Stimulated activated CD8-positive, alpha-beta memory T cell treated with anti-CD3 and anti-CD28 coated beads, Interleukin-4, amount 100 ng/mL, for 24 hours (primary cell): ENCODE measurements at regions not wholly inside any gene's neighbourhood (a gene's known extent, or its start where the extent isn't known, plus 50 kb on each side); places are given as distances from the start of the nearest gene placed in this dataset.

Experiments used
- DNase-seq: peaks from one replicate; pipeline ENCODE4 v3.0.0-alpha.2; 2020; ENCODE audit warnings: low read depth

DNA sequence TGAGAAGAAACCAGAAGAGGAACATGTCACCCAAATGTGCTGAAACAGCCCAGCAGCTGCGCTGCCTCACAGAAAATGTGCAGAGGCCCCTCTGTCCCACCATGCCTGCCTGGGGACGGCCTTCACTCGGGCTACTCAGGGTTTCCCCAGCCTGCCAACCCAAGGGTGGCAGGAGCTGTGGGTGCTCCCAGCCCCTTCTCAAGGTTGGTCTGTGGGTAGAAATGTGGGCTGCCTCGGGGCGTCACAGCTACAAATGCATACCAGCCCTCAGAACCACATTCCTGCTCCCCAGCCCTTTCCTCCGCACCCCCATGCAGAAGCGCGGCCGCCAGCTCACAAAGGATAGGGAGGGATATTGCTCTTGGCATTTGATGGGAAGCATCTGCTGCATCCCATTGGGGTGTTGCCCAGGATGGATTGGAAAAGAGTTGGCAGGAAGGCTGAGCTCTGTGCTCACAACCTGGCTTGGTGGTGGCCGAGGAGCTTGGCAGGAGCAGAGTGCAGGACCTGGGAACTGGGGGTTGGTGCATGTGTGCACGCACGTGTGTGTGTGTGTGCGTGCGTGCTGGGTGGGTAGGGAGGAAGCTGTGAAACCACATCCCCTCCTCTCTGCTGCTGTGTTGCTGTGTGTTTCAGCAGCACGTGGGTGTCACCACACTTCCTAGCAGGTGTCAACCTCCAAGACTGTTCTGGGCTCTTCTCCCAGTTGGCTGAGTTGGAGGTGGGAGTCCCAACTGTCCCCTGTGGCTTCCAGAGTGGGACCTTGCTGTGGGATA, 304.4 kb downstream of the SEC14L1 start:
- peak; percentile 70 for DNase-seq

DNA sequence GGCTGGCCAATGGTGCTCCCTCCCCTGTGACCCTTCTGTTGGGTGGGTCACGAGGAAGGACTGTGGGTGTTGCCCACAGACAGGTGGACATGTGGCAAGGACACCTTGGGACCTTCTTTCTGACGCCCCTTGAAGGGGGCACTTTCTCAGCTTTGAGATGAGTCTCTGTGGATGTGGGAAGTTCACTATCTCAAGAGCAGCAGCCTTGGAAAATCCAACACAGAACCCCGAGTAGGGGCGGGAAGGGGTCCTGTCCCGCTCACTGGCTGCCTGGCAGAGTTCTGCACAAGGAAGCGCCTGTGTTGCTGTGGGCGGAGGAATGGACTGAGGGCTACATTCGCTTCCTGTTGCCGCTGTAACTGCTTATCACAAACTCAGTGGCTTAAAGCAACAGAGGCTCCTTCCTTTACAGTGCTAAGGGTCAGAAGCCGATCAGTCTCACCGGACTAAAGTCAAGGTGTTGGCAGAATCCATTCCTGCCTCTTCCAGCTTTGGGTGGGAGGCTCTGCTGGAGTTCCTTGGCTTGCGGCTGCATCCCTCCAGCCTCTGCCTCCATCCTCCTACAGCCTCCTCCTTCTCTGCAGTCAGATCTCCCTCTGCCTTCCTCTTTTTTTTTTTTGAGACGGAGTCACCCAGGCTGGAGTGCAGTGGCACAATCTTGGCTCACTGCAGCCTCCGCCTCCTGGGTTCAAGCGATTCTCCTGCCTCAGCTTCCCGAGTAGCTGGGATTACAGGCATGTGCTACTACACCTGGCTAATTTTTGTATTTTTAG, 305.2 kb downstream of the SEC14L1 start:
- peak; percentile 51 for DNase-seq

DNA sequence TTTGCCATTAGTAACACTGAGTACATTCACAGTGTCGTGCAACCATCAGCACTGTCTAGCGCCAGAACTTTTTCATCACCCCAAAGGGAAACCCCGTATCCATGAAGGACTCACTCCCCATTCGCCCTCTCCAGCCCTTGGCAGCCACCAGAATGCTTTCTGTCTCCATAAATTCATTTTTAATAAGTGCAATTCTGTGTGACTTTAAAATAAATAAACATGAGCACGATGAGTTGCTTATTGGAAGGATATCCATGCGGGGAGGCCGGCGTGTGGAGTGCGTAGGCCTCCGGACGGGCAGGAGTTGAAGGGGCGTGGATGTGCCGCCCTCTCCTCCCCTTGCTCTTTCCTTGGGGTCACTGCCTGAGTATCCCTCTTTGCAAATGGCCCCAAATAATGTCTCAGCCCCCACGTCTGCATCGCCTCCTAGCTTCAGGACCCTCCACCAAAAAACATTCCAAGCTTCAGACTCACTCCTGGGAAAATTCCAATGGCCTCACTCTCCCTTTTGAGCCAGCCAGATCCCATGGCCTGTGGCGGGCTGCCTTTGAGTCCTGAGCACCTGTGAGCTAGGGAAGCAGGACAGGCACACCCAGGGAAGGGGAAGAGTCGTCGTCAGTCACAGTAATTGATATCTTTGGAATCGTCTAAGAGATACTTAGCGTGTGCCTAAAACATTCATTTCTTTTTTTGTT, 306.3 kb downstream of the SEC14L1 start:
- no peak for DNase-seq

DNA sequence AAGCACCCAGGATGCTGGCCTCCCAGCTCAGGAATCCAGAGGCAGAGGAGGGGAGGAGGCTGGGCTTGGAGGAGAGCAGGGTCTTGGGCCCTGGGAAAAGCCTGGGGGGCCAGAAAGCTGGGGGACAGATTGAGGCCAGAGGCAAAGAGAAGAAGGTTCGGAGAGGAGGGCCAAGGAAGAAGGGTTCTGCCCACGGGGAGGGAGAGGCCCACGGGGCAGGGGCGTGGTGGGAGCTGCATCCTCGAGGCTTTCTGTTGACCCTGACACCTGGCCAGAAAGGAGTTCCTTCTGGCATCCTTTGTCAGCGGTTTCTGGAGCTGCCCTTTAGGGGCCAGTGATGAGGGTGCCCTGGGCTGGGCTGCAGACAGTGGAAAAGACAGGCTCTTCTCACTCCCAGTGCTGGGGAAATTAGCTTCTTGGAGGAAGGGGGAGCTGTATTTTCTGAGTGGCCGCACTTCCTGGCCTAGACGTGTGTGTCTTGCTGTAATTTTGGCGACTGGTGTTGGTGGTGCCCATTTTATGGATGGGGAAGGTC, 308.7 kb downstream of the SEC14L1 start:
- no peak for DNase-seq

DNA sequence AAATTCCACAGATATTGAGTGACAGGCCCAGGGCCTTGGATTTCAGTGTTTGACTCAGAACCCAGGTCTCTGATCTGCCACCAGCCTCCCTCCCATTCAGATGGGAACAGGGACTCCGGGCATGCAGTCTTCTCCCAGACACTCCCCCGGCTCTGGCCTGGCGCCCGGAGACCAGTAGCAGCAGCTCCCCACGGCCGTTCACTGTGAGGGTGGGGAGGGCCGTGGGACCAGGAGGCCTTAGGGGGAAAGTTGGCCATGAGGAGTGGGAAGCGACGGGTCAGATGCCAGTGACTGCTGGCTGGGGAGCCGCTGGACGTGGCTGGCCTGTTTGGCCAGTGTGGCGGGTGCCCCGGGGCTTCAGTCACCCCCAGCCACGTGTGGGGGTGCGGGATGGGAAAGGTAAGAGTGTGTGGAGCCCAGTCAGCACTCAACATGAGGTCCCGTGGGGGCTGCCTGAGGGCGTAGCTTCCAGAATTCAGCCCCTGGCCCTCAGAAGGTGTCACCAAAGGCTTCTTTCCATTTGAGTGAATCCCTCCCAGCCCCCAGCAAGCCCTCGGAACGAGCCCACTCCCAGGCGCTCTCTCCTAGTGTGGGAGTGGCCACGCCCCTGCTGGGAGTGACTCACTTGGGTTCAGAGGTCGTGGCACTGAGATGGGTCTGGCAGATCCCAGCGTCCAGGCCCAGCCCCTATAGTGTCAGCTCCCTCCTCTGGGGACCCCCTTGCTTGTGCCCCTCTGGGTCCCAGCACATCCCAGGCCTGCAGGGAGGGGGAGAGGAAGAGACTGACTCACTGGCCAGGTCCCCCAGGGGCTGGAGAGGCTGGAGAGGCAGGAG, 309.4 kb downstream of the SEC14L1 start:
- DNase-seq, result peak; percentile 63

DNA sequence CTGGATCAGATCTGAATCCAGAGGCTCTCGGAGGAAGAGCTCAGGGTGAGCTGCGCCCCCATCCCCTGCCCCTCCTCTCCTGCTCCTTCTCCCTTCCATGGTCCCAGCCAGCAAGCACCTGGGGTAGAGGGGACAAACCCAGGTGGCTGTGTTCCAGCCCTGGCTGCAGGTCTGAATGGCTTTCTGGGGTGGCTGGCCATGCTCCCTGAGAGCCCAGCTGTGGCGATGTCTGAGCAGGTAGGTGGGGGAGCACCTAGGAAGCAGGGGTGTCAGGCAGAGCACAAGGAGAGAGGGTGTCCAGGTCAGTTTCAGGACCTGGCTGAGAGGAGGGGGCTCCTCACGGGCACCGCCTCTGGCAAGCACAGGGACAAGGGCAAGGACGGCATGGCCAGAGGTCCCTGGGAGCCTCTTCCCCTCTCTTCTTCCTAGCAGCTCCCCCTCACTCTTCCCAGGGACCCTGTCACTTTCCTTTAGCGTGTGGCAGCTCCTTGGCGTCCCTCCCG, 310.0 kb downstream of the SEC14L1 start:
- no peak for DNase-seq

DNA sequence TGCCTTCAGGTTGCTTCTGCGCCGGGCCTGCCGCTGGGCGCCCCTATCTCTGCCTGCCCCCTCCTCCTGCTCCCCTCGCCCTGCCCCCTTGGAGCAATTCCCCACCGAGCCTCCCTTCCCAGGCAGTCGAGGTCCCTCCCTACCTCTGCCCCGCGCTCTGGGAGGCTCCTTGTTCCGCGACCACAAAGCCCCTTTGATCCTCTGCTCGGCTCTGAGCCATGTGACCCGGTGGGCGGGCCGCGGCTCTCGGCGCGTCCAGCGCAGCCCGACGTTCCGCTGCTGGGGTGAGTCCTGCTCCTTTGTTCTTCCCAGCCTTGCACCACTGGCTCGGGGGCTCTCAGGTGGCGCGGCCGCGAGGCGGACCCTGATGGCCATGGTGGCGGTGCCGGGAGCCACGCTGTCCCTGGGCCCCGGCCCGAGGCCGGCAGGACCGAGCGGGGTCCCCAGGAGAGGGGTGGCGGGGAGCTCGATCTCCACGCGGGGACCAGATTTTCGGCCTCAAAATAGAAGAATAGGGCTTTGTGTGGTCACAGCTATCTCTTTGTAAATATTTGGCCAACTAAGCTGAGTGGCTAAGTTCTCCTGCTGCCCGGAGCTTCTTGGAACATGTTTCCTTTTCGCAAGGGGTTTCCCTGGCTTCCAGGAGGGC, 310.6 kb downstream of the SEC14L1 start:
- peak; percentile 63 for DNase-seq

DNA sequence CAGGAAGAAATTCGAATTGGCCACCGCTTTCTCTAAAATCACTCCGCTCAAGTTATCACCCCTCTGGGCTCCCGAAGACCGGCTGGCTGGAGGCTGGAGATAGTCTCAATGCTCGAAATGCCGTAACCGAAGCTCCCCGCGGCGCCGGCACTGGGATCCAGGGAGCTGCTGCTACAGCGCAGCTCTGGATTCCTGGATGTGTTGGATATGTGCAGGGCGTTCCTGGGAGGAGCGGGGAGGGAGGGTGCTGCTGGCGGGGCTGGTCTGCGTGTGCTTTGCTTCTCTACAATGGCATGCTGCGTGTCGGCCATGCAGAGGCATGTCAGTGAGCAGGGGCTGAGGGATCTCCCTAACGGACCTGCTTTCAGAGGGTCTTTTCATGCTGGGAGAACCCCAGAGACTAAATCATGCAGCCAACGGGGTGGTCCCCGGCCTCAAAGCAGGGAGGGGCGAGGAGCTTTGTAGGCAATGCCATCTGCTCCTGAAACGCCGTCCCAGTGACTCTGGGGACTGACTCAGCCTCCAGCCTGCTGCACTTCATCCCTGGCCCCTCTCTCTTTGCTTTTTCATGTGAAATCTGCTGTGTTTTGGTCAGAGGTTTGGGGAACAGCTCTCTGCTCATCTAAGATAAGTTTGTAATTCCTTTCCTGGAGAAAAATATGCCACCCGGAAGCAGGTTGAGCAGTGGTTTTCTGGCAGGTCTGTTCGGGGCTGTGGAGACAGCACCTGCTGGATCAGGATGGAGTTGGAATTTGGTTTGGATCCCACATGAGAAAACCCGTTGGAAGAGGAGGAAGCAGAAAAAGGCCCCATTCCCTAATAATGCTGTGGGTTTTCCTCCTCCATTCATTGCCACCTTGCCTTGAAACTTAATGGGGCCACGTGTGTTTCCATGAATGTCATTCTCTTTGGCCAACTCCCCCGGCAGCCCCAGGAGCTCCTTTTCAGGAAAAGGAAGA, 311.4 kb downstream of the SEC14L1 start:
- no peak for DNase-seq

DNA sequence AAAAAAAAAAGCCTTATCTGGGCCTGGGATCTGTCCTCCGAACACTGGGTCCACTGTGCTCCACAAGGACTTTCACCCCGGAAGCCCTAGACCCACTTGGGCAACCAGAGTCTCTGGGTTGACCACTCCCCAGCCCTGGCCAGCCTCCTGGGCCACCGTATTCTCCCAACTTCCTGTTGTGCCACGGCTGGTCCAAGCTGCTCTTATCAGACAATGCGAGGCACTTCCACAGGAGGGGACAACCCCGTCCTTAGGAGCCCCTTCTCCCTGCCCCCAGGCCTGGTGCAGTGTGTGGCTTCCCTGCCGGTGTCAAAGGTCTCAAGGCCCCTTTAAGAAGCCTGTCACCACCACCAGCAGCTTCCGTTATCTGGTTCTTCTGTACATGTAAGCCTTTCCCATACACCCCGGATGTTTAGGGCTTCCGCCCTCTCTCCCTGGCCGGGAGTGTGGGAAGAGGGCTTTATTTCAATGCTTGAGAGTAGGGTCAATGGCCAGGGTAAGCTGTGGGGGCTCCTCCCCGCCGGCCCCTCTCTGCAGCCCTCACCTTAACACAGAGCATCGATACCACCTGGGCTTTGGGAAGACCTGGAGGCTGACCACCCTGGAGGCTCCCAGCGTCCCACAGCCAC, 313.0 kb downstream of the SEC14L1 start:
- no peak for DNase-seq

DNA sequence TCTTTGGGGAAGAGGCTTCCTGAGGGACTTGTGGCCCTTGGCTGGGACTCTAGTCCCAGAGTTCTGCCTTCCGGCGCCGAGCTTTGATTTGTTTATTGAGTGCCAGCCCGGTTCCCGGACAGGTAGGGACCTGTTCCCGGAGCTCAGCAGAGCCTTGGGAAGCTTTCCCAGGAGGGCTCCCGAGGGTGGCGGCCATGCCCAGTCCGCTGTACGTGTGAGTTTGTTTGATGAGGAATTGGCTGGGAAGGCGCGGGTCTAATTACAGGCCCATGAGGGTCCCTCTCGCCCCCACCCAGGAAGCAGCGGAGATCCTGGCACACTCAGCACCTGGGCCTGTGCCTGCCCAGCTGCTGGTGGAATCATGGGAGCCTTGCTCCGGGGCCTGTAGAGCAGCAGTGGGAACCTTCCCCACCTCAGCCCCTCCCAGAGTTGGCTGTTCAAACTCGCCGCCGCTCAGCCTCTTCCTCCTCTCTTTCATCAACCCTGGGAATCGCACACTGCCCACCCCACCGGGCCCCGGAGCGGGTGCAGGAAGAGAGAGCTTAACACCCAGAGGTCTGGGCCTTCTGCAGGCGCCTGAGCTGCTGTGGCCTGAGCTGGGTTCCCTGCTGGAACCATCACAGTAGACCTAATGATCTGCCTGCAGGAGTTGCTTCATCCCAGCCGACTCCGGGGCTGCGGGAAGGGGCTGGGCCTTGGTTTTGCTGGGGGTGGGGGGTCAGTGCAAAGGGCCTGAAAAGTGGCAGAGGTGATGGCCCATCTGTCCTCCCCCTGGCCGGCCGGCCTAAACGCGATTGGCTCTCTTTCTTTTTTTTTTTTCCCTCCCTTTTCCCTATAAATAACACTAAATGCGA, 313.7 kb downstream of the SEC14L1 start:
- no peak for DNase-seq

DNA sequence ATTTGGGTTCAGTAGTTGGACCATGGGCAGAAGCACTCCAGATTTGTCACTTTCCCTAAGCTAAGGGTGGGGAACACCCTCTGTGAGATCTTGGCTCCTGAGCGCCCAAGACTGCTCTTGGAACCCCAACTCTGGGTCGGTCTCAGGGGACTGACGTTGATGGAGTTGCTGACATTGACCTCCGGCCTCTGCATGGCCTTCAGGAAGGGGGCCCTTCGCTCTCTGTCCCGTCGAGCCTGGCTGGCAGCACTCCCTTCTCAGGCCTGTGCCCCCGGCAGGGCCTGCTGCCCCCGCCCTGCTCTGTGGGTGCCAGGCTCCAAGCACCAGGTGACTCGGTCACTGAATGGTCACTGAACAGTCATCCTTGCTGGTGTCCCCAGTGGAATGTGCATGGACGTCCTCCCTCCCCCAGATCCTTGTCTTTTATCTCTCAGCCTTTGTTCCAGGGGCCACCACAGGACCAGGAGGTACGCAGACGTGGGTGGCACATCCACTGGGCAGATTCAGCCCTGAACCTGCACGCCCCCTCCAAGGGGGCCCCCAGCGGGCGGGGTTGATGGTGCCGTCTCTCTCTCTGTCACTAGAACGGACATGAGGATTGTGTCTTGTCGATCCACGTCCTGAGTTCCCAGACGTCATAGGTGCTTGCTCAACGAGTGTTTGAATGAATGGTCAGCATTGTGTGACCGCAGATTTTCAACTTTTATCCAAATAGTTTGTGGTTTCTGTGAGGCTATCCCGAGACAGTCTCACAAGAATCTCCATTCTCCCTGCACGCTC, 314.5 kb downstream of the SEC14L1 start:
- no peak for DNase-seq

DNA sequence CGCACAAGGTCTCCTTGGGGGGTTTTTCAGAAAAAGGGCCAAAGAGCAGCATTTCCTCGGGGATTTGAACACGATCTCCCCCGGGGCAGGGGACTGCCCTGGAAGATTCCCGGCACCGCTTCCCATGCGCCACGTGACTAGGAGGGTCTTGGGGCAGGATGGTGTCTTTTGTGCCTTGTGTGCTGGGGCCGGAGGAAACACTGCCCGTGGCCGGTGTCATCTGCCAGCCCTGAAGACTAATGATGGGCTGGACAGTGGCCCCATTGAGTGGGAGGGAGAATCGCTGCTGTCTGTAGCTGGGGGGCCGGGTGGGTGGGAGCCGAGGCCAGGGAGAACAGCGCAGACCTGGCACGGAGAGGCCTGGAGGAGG, 315.1 kb downstream of the SEC14L1 start:
- DNase-seq, result no peak

DNA sequence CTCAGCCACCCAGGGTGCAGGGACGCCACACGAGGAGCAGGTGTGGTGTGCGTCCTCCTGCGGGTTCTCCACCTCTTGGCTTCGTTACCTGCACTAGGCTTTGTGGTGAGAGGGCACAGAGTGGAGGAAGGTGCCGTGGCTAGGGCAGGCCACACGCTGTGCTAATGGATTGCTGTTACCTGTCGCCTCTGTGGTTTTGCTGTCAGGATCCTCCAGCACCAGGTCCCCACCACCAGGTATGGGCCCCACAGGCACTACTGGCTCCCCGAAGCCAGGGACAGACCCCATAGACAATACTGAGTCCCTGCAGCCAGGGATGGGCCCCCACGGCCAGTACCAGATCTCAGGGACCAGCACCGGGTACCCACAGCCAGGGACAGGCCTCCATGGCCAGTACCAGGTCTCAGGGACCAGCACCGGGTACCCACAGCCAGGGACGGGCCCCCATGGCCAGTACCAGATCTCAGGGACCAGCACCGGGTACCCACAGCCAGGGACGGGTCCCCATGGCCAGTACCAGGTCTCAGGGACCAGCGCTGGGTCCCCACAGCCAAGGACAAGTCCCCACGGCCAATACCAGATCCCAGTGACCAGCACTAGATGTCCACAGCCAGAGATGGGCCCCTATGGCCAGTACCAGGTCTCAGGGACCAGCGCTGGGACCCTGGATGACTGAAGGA, 315.6 kb downstream of the SEC14L1 start:
- no peak for DNase-seq

DNA sequence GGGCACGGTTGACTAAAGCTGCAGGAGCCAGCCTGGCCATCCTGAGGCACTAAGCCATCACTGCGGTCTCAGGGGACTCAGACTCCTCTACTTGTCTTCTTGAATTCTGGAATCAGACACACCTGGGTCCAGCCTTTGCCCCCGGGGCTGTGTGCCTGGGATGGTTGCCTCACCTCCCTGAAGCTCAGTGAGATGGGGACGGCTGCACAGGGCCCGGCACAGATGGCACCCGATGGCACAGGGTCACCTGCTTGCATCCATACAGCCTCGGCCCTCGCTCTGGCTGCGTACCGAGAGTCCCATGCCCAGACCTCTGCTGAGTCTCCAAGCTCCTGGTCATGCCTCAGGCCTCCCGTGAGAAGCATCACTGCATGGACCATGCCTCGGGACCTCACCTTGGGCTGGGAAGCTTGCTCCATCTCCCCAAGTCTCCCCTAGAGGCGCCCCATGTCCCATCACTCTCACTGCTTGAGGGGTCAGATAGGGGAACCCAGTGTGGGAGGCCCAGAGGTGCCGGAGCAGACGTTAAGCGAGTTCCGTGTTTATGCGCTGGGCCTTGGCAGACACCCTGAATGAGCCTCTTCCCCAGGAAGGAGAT, 316.3 kb downstream of the SEC14L1 start:
- no peak for DNase-seq

DNA sequence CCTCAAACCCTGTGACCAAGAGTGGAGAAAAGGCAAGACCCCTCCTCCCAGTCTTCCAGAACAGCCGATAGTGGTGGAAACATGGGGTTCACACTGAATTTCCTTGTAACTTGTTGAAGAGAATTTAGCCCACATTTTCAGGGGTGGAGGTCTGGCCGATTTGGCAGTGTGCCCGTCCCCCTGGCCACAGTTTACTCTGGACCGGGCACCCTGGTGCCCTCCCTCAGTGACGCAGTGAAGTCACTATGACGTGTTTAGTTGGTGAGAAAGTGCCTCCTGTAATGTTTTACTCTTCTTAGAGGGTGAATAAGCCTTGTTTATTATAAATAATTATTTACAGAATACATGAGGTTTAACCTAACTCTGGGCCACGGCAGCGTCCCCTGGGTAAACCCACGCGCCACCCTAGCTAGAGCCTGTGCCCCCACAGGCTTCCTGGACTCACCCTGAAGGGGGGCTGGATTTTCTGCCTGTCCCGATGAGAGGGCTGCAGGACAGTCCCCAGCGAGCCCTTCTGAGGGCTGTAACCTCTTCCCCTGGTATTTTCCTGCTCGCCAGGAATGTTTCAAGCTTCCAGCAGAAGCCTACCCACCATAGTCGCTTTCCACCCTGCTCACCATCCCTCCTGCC, 316.9 kb downstream of the SEC14L1 start:
- DNase-seq, result no peak
